Urinary bladder (tissue), 3 donors: ENCODE measurements at regions not wholly inside any gene's neighbourhood (a gene's known extent, or its start where the extent isn't known, plus 50 kb on each side); places are given as distances from the start of the nearest gene placed in this dataset.

Experiments used
- DNase-seq: peaks from one replicate; pipeline ENCODE4 v3.0.0-alpha.2; 2015; ENCODE audit errors: extremely low spot score
- H3K27ac ChIP-seq: one replicate; pipeline ENCODE4 v1.5.1; 2013; ENCODE audit warnings: low read depth, mild to moderate bottlenecking, moderate library complexity
- H3K36me3 ChIP-seq: one replicate; pipeline ENCODE4 v1.6.1; 2013; ENCODE audit warnings: mild to moderate bottlenecking, moderate library complexity; ENCODE audit not compliant: insufficient read depth
- H3K4me1 ChIP-seq: one replicate; pipeline ENCODE4 v1.6.1; 2013; ENCODE audit warnings: mild to moderate bottlenecking, moderate library complexity; ENCODE audit not compliant: insufficient read depth
- H3K4me3 ChIP-seq: one replicate; pipeline ENCODE4 v1.5.1; 2013; ENCODE audit warnings: low read depth, low read length
- WGBS: extraction: QIAGEN DNeasy Blood & Tissue Kit; methylation state at CpG from one replicate; pipeline ENCODE4 v1.1.7; 2013; 5-methylcytosine and 5-hydroxymethylcytosine counted together
- donor health status: healthy with polysubstance abuse.
- donor health status: healthy.

DNA sequence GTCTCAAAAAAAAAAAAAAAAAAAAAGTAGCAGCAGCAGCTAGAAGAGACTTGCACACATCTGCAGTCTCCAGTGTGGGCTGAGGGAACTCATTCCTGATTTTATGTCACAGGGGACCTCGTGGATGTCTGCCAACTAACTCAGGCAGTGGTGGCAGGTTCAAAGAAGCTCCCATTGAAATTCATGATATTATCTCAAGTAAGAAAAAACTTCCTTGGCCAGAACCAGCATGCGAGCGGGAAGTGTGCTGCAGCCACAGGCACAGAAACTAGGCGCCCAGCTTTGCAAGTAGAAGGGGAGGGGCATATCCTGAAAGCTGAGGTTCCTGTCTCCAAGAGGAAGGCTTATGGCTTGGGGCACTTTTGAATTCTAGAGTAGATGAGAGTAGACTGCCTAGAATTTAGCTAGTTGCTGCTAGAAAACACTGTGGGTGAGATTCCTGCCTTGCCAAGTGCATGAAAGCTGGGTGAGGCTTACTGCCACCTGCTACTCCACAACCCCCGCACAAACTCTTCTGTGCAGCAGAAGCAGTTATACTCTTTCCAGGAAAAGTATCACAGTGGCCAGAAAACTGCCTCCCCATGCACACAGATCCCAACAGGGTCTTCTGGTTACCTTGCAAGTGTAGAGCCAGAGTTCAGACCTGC lies 603.8 kb upstream of the CA10 start:
- H3K4me3 ChIP-seq: no peak overlapping the region
- 60% methylated on average over 5 of the region's 5 CpGs for WGBS
- DNase-seq: no peak
- H3K36me3 ChIP-seq: no peaks in the 10 kb centered on the region
- H3K27ac ChIP-seq: no peak overlapping the region
- no peaks in the 10 kb centered on the region for H3K4me1 ChIP-seq

DNA sequence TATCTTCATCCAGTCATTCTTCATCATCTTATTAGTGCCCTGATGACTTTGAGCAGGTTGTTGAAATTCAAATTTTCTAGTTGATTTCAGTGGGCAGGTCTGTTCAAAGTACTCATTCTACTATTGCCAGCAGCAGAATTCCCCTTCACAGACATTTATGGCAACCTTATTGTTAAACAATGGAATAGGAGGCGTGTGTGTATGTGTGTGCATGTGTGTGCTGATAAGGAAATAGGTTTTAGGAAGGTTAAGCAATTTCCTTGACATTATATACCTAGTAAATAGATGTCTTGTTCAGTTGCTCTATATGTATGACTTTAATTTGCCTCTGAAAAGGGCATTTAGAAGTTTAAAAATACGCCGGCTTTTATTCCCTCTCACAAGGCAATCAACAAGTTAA lies 601.4 kb upstream of the CA10 start:
- H3K27ac ChIP-seq: no peak overlapping the region

DNA sequence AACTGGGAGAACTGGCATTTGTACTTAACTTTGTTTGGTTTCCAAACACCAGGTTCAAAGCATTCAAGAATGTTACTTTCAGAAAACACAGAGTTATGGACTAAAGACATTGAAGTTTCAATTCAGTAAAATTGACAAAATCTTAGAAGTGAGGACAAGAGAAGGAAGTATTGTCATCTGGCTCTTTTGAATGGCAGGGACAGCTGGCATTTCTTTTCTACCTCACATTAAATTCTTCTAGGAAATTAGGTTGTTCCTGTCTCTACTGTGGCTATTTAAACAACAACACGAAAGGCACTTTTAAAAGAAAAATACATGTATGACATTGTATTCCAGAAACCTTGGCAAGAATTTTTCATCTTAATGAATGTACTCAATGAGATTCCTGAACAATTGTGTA lies 600.0 kb upstream of the CA10 start:
- DNase-seq: no peak
- no peak overlapping the region for H3K27ac ChIP-seq
- 58% methylated on average over 1 of the region's 1 CpG for WGBS
- no peaks in the 10 kb centered on the region for H3K4me1 ChIP-seq
- H3K4me3 ChIP-seq: no peak overlapping the region
- H3K36me3 ChIP-seq: no peaks in the 10 kb centered on the region

More for the DNA sequence above, 601.4 kb upstream of the CA10 start:
- Histone ChIP-seq H3K36me3 (no peaks in the 10 kb centered on the region), H3K4me3 (no peak overlapping the region), H3K4me1 (no peaks in the 10 kb centered on the region)
- 92% methylated on average over 3 of the region's 3 CpGs for WGBS
- DNase-seq: no peak

- Histone ChIP-seq H3K36me3 (no peaks in the 10 kb centered on the region), H3K4me1 (no peaks in the 10 kb centered on the region), H3K27ac (no peak overlapping the region), H3K4me3 (no peak overlapping the region)
- no peak for DNase-seq
Measured at GRCh38 chr17:52756746-52757145, 598.2 kb upstream of the CA10 start.

DNA sequence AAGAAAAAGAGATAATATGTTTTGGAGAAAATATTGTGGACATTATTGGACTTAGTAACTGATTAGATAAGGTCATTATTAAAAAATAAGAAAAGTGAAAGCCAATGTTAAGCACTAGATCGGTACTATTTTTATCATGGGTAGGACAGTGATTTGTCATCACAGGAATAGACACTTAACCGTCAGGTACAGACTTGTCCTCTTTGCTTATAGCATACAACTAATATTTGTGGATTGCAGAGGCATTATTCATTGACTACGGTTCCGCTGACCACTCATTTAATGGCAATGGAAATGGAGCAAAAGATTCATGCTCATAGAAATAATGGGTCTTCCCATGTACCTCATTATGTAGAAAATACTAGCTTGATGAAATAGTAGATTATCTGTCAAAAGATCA lies 596.3 kb upstream of the CA10 start:
- no peak overlapping the region for H3K4me3 ChIP-seq
- no peak for DNase-seq
- H3K36me3 ChIP-seq: no peaks in the 10 kb centered on the region
- H3K27ac ChIP-seq: no peak overlapping the region
- H3K4me1 ChIP-seq: no peaks in the 10 kb centered on the region
- WGBS: 92% methylated on average over 4 of the region's 4 CpGs

GRCh38 chr17:52751051-52751450 lies 592.5 kb upstream of the CA10 start:
- H3K4me1 ChIP-seq: no peaks in the 10 kb centered on the region
- H3K36me3 ChIP-seq: no peaks in the 10 kb centered on the region
- WGBS: 81% methylated on average over 3 of the region's 3 CpGs
- DNase-seq: no peak
- H3K27ac ChIP-seq: no peak overlapping the region
- no peak overlapping the region for H3K4me3 ChIP-seq

DNA sequence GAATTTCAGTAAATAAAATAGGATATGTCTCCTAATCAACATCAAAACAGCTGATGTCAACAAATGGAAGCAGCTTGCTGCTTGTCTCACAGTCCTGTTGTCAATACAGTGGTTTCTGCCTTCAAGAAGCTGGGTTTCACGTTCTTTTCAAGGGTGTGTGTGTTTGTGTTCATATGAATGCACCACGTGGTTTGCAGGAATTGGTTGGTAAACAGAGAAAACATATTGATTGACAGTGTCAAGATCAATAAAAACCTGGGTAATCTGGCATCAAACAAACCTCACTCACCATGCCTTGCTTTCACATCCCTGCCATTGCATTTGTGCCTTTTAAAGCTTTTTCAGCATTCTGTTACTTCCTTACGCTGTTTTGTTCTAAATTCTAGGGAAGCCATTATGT lies 585.7 kb upstream of the CA10 start:
- Histone ChIP-seq H3K27ac (no peak overlapping the region), H3K4me3 (no peak overlapping the region), H3K4me1 (no peaks in the 10 kb centered on the region), H3K36me3 (no peaks in the 10 kb centered on the region)
- no peak for DNase-seq
- 70% methylated on average over 3 of the region's 3 CpGs for WGBS

DNA sequence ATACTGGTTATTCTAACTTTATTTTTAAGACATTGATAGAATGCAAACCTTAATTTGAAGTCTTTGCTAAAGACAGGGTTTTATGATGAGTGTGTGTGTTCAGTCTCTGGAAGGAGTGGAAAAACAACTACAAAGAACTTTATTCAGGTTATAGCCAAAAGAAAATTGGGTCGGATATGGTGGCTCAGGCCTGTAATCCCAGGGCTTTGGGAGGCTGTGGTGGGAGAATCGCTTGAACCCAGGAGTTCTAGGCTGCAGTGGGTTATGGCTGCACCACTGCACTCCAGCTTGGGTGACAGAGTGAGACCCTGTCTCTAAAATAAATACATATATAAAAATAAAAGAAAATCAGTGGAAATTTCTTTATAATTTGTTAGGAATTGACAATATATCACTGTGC lies 581.5 kb upstream of the CA10 start:
- 64% methylated on average over 2 of the region's 2 CpGs for WGBS
- no peak for DNase-seq

GRCh38 chr17:52738791-52739190 lies 580.3 kb upstream of the CA10 start:
- WGBS: 33% methylated on average over 1 of the region's 1 CpG
- no peaks in the 10 kb centered on the region for H3K36me3 ChIP-seq
- peaks cover 1% of the 10 kb centered on the region for H3K4me1 ChIP-seq
- H3K27ac ChIP-seq: no peak overlapping the region
- no peak for DNase-seq
- H3K4me3 ChIP-seq: no peak overlapping the region

More for the DNA sequence above, 581.5 kb upstream of the CA10 start:
- Histone ChIP-seq H3K4me1 (peaks cover 1% of the 10 kb centered on the region), H3K27ac (no peak overlapping the region), H3K4me3 (no peak overlapping the region), H3K36me3 (no peaks in the 10 kb centered on the region)

DNA sequence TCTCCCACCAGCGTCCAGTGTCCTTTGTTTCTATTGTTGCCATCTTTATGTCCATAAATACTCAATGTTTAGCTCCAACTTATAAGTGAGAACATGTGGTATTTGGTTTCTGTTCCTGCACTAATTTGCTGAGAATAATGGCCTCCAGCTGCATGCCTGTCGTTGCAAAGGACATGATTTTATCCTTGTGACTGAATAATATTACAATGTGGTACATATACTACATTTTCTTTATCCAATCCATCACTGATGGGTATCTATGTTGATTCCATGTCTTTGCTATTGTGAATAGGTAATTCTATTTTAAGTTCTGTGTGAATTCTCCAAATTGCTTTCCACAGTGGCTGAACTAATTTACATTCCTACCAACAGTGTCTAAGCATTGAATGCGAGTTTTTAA lies 578.6 kb upstream of the CA10 start:
- WGBS: 91% methylated on average over 3 of the region's 3 CpGs
- H3K27ac ChIP-seq: no peak overlapping the region
- no peak for DNase-seq
- H3K36me3 ChIP-seq: no peaks in the 10 kb centered on the region
- H3K4me1 ChIP-seq: peaks cover 1% of the 10 kb centered on the region
- H3K4me3 ChIP-seq: no peak overlapping the region

DNA sequence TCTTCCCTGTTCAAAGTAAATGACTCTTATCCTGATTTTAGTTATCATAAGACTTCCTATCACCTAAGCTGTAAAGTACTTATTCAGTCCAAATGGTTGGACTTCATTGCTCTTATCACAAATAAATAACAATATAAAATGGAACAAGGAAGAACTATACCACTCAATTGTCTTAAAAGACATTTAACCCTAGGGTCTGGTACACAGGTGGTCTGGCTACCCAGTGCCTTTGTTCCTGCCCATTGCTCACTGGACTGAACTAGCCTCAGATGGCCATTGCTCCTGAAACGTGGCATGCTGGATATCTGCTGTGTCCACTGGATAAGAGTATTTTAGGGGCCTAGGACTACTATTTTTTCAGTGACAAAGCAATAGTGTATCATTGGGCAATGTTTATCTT lies 574.3 kb upstream of the CA10 start:
- DNase-seq: no peak
- 84% methylated on average over 1 of the region's 1 CpG for WGBS
- no peaks in the 10 kb centered on the region for H3K36me3 ChIP-seq
- H3K27ac ChIP-seq: no peak overlapping the region
- no peak overlapping the region for H3K4me3 ChIP-seq
- peaks cover 1% of the 10 kb centered on the region for H3K4me1 ChIP-seq

DNA sequence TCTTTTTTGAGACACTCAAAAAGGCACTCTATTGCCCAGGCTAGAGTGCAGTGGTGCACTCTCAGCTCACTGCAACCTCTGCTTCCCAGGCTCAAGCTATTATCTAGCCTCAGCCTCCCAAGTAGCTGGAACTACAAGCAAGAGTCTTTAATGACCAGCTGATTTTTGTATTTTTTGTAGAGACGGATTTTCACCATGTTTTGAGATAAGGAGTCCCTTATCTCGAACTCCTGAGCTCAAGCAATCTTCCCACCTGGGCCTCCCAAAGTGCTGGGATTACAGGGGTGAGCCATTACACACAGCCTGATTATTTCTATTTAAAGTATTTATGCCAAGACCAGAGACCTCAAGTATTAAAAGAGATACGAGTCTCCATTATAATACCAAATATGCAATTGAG lies 566.1 kb upstream of the CA10 start:
- 35% methylated on average over 3 of the region's 3 CpGs for WGBS
- Histone ChIP-seq H3K27ac (no peak overlapping the region), H3K36me3 (no peaks in the 10 kb centered on the region), H3K4me3 (no peak overlapping the region), H3K4me1 (no peaks in the 10 kb centered on the region)
- no peak for DNase-seq

DNA sequence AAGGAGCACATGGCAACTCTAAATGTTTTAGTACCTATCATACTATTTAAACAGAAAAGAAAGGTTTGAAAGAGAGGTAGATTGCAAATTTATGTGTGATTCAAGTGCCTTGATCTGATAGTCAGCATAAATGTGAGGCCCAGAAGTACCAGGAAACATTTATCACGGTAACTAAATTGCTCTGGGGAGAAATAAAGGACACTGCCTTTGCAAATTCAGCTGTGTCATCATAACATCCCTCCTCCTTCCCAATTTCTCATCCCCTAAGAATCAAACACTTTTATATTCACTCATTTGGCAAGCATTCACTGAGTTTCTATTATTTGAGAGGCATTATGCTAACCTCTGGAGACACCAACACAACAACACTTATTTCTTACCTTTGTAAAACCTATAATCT lies 563.4 kb upstream of the CA10 start:
- Histone ChIP-seq H3K36me3 (no peaks in the 10 kb centered on the region), H3K27ac (no peak overlapping the region), H3K4me3 (no peak overlapping the region), H3K4me1 (no peaks in the 10 kb centered on the region)
- 83% methylated on average over 1 of the region's 1 CpG for WGBS
- DNase-seq: no peak

DNA sequence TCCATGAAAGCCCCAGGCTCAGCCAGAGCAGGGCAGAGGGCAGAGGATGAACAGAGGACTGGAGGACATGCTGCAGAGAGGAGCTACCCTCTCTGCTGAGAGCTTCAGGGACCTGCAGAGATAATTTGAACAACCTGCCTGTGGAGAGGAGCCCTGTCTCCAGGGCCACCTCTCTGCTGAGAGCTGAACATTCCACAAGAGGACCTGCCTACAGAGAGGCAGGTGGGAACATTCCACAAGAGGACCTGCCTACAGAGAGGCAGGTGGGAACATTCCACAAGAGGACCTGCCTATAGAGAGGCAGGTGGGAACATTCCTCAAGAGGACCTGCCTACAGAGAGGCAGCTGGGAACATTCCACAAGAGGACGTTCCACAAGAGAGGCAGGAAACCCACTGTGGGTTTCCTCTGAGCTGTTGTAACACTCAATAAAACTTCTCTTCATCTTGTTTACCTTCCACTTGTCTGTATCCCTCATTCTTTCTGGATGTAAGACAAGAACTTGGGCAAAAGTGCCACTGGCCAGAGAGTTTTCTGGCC lies 551.9 kb upstream of the CA10 start:
- H3K4me3 ChIP-seq: no peak overlapping the region
- no peak for DNase-seq
- no peak overlapping the region for H3K27ac ChIP-seq
- H3K36me3 ChIP-seq: no peaks in the 10 kb centered on the region
- no peaks in the 10 kb centered on the region for H3K4me1 ChIP-seq
- 55% methylated on average over 1 of the region's 1 CpG for WGBS

DNA sequence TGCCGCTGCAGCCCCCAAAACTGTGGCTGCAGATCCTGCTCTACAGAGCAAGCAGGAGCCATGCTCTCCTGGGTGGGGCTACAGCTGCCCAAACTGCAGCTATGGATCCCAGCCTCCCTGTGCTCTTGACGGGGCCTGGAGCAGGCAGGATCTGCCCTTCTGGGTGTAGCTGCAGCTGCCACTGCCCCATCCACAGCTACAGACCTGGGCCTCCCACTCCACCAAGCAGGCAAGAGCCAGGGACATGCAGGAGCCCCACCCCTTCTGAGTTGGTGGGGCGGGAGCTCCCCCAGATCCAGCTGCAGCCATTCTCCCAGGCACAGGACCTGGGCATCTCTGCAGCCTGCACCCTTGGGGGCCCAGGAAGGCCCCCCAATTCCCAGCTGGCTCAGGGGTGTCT lies 551.2 kb upstream of the CA10 start:
- Histone ChIP-seq H3K36me3 (no peaks in the 10 kb centered on the region), H3K27ac (no peak overlapping the region), H3K4me3 (no peak overlapping the region), H3K4me1 (no peaks in the 10 kb centered on the region)
- no peak for DNase-seq
- 94% methylated on average over 3 of the region's 3 CpGs for WGBS
